ENCODE measurements at regions not wholly inside any gene's neighbourhood (a gene's known extent, or its start where the extent isn't known, plus 50 kb on each side); places are given as distances from the start of the nearest gene placed in this dataset.

DNA sequence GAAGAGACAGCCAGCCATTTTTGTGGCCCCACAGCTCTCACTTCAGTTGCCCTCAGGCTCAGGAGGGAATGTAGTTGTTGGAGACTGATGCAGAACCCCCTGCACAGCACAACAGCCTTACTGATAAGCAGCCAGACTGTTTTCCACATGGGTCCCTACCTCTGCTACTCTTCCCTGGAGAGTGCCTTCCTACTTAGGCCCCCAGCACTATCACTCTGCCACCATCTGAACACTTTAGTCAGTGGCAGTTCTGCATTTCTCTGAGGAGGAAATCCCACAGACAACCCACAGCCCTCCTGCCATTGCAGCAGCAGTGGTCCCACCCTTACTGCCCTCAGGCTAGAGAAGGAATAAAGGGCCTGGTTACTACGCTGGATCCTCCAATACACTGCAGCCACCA, 61.8 kb upstream of the PTPRD start:
- DNase-seq (ENCODE audit: low read depth), result no peak

- no peak for DNase-seq (ENCODE audit: low read depth)
Observed at GRCh38 chr9:10678010-10678409, 65.2 kb upstream of the PTPRD start.

DNA sequence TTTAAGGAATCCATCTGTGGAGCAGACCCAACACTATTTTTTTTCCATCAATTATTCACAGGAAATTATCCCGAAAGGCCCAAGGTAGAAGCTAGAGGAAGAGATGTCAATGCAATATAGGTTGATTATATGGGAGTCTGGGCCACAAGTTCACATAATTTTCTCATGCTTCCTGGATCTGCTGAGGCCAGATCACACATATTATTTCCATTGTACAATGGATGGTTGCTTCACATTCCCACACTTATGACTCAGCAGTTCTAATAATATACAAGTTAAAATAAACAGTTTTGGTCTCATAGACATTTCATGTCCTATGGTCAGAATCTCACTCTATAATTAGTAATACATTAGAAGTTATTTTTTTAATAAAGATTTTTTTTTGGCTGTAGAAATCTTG, 66.0 kb upstream of the PTPRD start:
- DNase-seq (ENCODE audit: low read depth), result no peak

DNA sequence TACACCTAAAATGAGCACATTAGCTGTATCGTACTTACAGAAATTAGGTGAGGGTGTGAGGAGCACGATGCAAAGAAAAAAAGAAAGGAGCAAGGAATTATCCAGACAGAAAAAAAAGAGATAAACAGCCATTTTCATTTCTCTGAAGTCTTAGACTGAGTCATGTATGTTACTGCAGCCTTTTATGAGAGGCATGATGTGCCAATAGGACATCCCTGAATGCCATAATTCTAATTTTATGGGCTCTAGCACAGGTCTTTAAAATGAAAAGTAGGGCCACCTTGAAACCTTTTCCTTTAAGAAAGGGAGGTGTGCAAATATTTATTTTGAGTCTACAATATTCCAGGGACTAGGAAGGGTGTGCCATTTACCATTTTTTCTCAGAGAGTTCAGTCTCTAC, 74.1 kb upstream of the PTPRD start:
- DNase-seq (ENCODE audit: low read depth), result no peak

DNA sequence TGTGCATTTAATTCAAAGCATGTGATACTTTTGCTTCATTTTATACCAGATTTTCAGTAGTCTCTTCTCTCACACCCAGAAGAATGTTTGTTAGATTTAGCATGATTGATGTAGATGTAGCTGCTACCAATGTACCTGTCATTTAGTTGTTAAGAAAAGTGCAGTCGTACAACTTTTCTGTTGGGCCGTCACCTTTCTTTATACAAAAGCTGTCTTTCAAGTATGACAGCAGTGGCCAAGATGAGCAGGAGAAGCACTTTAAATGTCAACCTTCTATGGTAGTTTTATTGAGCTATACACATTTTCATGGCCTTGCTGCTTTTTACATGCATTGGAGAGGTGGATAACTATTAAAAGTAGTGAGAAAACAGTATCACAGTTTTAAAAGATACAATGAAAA, 77.7 kb upstream of the PTPRD start:
- DNase-seq (ENCODE audit: low read depth), result no peak

DNA sequence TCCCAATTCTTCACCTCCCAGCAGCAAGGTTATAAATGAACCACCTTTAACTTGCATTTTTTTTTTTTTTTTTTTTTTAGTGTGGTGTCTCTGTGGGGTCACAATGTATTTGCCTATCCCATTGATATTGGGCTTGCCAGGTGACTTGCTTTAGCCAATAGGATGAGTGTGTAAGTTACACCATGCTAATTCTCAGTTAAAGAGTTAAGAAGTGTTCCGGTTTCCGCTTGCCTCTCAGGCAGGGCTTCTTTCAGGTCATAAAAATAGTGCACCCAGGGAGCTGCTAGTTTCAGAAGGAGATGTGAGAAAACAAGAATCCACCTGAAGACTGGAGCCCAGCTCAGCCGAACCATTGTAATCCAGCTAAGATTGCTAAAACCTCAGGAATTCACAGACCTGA, 84.2 kb upstream of the PTPRD start:
- DNase-seq (ENCODE audit: low read depth), result no peak

- DNase-seq (ENCODE audit: low read depth), result no peak
Observed at GRCh38 chr9:10700291-10700690, 87.5 kb upstream of the PTPRD start.

GRCh38 chr9:10700915-10701314, 88.1 kb upstream of the PTPRD start:
- DNase-seq (ENCODE audit: low read depth), result no peak

DNA sequence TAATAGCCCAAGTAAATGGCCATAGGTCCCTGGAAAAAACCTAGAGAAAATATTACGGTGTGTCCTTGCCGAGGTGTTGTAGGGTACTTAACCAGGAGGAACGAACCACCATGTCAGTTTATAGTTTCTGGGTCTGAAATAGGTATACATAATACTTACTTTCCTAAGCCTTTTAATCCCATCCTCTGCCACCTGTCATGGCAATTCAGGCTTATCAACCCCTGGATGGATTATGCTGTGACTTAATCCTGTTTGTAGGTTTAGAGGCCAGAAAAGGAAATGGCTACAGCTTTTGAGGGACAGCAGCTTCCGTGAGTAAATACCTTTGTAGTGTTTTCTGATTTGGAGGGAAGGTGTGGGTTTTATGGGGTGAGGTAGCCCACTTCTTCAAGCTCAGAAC, 89.1 kb upstream of the PTPRD start:
- no peak for DNase-seq (ENCODE audit: low read depth)

- DNase-seq (ENCODE audit: low read depth), result no peak
Observed at GRCh38 chr9:10703139-10703538, 90.3 kb upstream of the PTPRD start.

DNA sequence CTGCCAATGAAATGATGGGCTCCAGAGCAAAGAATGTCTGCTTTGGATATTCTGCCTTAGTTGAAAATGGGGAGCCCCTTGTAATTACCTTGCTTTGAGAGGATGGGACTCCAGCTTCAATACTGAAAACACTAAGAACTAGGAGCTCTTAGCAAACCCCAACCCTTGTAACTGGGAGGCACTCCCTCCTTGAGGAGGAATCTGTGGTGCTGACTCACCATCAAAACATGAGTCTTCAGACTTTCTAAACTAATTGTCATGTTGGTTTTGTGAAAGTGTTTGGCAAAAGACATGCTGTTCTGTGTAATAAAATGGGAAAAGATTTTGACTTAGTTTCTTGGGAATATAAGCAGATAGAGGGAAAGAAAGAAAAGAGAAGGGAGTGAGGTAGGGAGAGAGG, 91.9 kb upstream of the PTPRD start:
- no peak for DNase-seq (ENCODE audit: low read depth)

DNA sequence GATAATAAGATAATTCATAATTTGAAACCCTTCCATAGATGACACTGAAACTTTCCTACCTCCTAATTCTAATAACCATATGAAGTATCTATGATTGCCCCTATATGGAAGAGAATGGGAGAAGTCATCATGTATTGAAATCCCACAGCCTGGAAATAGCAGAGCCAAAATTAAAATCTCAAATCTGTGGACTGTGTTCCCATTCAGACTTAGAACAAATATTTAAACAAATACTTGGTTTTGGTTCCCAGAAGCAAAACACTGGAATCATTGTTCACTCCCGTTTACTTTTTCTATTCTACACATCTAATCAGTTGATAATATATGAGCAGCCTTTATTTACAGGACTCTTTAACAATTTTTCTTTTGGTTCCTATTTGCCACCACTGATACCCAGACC, 92.6 kb upstream of the PTPRD start:
- no peak for DNase-seq (ENCODE audit: low read depth)

DNA sequence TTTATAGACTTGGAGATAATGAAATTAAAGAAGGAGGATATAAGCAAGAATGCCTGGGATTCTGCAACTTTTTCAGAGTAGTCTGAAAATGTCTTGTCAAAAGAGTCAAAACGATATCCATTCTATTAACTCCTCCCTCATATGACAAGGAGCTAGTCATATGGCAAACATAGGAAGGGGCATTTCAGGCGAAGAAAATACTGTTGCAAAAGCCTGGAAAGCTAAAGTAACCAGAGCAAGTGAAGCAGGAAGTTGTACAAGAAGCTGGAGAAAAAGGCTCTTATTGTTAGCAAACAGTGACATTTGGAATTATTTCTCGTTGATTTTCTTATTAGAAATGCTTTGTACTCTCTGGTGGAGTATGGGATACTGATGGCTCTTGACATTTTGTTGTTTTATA, 94.0 kb upstream of the PTPRD start:
- no peak for DNase-seq (ENCODE audit: low read depth)

DNA sequence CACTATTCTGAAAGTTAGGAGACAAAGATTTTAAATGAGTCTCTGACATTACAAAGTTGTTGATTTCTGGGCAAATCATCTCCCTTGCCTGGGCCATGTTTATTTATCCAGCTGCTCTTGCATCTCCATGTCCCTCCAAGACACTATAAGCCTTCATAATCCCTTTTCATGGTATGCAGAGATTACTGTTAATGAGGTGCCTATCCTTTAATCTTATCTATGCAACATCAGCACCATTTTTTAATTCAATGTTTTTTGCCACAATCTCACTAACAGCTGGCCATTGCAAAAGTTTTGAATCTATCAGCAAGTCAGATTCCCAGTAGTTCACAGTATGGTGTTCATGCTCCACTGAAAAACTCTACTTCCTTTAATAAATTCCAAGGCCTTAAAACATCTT, 108.5 kb upstream of the PTPRD start:
- DNase-seq (ENCODE audit: low read depth), result no peak

DNA sequence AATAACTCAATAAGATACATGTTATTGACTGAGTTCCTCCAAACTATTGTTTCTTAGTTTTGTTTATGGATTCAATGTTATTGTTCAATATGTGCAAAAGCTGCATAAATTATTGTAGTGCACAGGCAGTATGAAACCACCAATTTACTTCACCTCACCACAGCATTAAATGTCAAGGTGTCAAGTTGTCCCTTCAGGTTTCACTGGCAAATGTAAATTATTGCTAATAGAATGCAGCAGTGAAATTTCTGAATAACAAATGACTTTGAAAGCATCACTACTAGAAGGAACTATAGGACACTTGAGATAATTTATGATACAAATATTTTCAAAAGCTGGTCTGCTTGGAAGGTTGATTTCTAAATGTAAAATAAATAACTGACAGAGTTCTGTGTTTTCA, 116.4 kb upstream of the PTPRD start:
- DNase-seq (ENCODE audit: low read depth), result no peak

DNA sequence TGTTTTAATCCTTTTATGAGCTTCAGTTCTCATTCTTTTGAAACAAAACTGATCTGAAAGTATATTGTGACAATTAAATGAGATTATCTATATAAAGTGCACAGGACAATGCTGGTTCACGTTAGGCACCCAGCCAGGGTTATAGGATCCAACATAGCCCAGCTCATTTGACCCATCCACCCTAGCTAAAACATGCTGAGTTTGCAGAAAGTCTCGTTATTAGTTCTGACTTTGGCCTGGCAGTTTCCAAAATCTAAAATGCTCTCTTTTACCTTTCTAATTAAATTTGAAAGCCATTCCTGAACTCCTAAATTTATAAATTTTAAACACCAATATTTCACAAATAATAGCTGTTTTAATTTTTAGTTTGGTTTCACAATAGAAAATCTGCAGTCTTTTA, 131.9 kb upstream of the PTPRD start:
- DNase-seq (ENCODE audit: low read depth), result no peak

DNA sequence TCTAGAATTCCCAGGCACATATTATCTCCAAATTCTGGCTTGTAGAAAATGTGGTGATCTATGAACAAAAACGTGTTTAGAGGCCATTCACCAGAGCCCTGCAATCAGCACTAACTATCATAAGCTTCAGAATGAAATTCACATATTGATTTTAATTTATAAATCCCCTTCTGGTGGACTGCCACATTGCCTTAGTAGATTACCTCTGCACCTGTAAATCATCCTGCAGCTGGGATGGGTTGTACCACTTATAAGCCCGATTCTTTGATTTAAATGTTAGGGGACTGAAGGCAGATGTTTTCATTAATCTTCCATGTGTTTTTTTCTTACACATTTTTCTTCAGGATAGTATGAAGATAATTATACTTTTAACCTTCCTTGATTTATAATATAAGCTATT, 140.7 kb upstream of the PTPRD start:
- no peak for DNase-seq (ENCODE audit: low read depth)

DNA sequence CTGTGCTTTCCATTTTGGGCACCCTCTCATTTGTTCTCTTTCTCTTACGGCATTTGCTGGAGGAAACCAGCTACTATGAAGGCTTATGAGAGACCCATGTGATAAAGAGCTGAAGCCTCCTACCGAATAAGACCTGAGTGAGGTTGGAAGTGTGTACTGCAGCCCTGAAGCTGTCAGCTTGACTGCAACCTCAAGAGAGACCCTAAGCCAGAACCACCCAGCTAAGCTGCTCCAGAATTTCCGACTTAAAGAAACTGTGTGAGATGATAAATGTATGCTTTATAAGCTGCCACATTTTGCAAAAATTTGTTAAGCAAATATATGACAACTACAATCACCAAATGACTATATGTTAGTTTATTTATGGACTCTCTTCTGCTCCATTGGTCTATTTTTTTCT, 151.7 kb upstream of the PTPRD start:
- DNase-seq (ENCODE audit: low read depth), result no peak

- DNase-seq (ENCODE audit: low read depth), result no peak
Observed at GRCh38 chr9:10773136-10773535, 160.3 kb upstream of the PTPRD start.

- DNase-seq (ENCODE audit: low read depth), result no peak
Observed at GRCh38 chr9:10774051-10774450, 161.2 kb upstream of the PTPRD start.

- DNase-seq (ENCODE audit: low read depth), result no peak
Observed at GRCh38 chr9:10785255-10785654, 172.5 kb upstream of the PTPRD start.

DNA sequence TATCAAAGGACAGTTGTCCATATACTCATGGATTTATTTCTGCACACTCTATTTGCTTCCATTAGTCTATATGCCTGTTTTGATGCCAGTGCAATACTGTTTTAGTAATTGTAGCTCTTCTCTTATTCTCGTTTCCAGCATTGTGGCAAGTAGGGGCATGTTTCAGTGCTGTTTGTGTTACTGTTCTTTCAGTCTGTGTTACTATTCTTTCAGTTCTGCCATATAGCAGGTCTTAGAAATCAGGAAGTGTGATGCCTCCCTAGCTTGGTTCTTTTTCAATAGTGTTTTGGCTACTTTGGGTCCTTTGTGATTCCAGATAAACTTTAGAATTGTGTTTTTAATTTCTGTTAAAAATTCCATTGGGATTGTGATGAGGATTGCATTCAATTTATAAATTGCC, 180.5 kb upstream of the PTPRD start:
- DNase-seq (ENCODE audit: low read depth), result no peak

DNA sequence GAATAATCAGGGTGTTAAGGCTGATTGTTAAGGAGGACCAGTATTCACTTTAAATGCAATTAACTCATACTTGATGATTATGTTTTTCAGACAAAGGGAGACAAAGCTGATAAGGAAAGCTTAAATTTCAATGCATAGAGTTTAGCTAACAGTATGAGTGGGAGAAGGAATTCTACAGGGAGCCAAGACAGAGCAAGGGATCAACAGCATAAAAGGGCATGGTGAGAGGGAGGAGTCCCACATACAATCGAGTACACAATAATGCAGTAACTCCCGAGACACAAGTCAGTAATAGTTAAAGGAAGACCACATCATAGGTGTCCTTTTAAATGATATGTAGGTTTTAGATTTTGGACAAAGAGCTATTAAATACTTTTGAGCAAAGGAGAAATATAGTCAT, 191.7 kb upstream of the PTPRD start:
- DNase-seq (ENCODE audit: low read depth), result no peak

- no peak for DNase-seq (ENCODE audit: low read depth)
Observed at GRCh38 chr9:10806868-10807267, 194.1 kb upstream of the PTPRD start.

DNA sequence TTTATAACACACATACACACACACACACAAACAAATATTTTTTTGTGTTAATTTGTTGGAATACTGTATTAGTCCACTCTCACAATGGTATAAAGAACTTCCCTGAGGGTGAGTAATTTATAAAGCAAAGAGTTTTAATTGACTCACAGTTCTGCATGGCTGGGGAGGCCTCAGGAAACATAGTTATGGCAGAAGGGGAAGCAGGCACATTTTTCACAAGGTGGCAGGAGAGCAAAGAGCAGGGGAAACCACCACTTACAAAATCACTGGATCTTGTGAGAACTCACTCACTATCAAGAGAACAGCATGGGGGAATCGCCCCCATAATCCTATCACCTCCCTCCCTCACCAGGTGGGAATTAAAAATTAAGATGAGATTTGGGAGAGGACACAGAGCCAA, 205.4 kb upstream of the PTPRD start:
- DNase-seq (ENCODE audit: low read depth), result no peak
